ENCODE measurements at regions not wholly inside any gene's neighbourhood (a gene's known extent, or its start where the extent isn't known, plus 50 kb on each side); places are given as distances from the start of the nearest gene placed in this dataset.
"Not testable (repeated sequence)": the region's sequence is repeated elsewhere in the genome, so short reads cannot be mapped to it uniquely, and the experiment has no call there.

DNA sequence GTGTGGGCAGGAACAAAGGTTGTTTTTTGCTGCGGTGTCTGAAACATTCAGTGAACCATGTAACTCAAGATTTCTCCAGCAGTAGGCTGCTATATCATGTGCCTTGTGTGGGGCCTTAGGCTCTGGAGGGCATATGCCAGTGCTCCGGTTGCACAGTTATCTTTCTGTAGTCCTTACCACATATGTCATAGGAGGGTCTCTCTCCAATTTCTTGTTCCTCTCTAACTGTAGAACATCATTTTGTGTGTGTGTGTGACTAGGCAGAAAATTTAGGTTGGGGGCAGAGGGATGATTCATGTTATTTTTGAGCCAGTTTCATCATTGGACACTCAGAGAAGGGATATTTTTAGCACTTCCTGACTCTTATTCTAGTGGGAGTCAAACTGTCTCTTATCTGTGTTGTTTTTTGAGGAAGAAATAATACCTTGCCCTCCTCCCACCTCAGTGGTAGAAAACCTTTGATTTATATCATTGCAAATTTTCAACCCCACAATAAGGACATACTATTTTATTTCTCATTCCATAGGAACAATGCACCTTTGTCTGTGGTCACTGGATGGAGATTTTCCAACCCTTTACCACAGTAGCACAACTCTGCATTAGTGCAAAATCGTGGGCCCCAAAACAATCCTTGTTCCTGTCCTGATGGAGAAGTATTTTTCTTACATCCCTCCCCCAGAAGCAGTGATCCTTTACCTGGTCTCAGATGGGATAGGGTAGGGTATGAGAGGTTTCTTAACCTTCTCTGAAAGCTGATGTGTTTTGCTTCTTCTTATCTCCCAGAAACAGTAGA, 113.9 kb downstream of the CCDC74A start:
- POLR2A ChIA-PET: no interaction called here
- Histone ChIP-seq H4K20me1 (replicated peaks; ENCODE audit: control insufficient read depth, extremely low read depth, insufficient read depth, low read length) (no peaks in the 10 kb centered on the region), H3K9me3 (replicated peaks; ENCODE audit: control insufficient read depth, insufficient read depth, low read length) (no peaks in the 10 kb centered on the region), H3K4me3 (replicated peaks in 1 of 3; ENCODE audit: insufficient read depth in 1 of 3, low read depth in 1 of 3, low read length in 3 of 3) (no peak overlapping the region), H3K4me1 (ENCODE audit: control insufficient read depth, extremely low read depth, insufficient read depth, low read length) (no peaks in the 10 kb centered on the region), H3K9me1 (replicated peaks; ENCODE audit: control insufficient read depth, extremely low read depth, insufficient read depth, low read length) (no peaks in the 10 kb centered on the region), H3K79me2 (ENCODE audit: control insufficient read depth, insufficient read depth, low read length) (no peaks in the 10 kb centered on the region), H3K27me3 (ENCODE audit: control insufficient read depth in 2 of 2, insufficient read depth in 2 of 2, low read length in 2 of 2) (peaks cover under 1 to 2% of the 10 kb centered on the region in 2 experiments), H3K27ac (ENCODE audit: insufficient read depth, low read depth, low read length) (no peak overlapping the region), H3K9ac (replicated peaks; ENCODE audit: extremely low read depth, insufficient read depth, low read length) (no peak overlapping the region), H3K36me3 (ENCODE audit: control insufficient read depth in 2 of 2, extremely low read depth in 1 of 2, insufficient read depth in 2 of 2, low read length in 2 of 2) (no peaks in the 10 kb centered on the region), H3K4me2 (ENCODE audit: insufficient read depth, low read length) (no peak overlapping the region), H2AFZ (ENCODE audit: low read depth, low read length) (no peak overlapping the region)
- no TSS peak for BruUV-seq (replicated peaks)
- DNase-seq (ENCODE audit: low read depth, low spot score) (no peak), FAIRE-seq (no peak)
- dilution Hi-C loops (cut with MboI; ENCODE audit: extremely low pct_ligation_motif_present, low sequenced_read_pairs): no loop called here
- CTCF ChIA-PET: no interaction called here
- intact Hi-C loops (cut with micrococcal nuclease): no loop called here
- no peak for TF ChIP-seq EZH2 (IDR thresholded peaks at IDR 0.05; ENCODE audit: borderline replicate concordance, low read depth, low read length, severe bottlenecking)
- TF ChIP-seq, protein P1, sequence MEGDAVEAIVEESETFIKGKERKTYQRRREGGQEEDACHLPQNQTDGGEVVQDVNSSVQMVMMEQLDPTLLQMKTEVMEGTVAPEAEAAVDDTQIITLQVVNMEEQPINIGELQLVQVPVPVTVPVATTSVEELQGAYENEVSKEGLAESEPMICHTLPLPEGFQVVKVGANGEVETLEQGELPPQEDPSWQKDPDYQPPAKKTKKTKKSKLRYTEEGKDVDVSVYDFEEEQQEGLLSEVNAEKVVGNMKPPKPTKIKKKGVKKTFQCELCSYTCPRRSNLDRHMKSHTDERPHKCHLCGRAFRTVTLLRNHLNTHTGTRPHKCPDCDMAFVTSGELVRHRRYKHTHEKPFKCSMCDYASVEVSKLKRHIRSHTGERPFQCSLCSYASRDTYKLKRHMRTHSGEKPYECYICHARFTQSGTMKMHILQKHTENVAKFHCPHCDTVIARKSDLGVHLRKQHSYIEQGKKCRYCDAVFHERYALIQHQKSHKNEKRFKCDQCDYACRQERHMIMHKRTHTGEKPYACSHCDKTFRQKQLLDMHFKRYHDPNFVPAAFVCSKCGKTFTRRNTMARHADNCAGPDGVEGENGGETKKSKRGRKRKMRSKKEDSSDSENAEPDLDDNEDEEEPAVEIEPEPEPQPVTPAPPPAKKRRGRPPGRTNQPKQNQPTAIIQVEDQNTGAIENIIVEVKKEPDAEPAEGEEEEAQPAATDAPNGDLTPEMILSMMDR (IDR thresholded peaks at IDR 0.05; ENCODE audit: extremely low read depth in 1 of 2, insufficient read depth in 1 of 2, low read depth in 1 of 2, low read length in 2 of 2): no peak
- no peak for TF ChIP-seq JUN (IDR thresholded peaks at IDR 0.05; ENCODE audit: borderline replicate concordance, insufficient read depth, insufficient read length, low read depth)
- no peak for TF ChIP-seq MYC (IDR thresholded peaks at IDR 0.05; ENCODE audit: low read depth, low read length)
- TF ChIP-seq, protein P2, sequence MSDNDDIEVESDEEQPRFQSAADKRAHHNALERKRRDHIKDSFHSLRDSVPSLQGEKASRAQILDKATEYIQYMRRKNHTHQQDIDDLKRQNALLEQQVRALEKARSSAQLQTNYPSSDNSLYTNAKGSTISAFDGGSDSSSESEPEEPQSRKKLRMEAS (IDR thresholded peaks at IDR 0.05; ENCODE audit: insufficient read depth, insufficient read length): no peak
- no peak for TF ChIP-seq FOS (IDR thresholded peaks at IDR 0.05; ENCODE audit: borderline replicate concordance, insufficient read depth, low read length)
- TF ChIP-seq POLR2AphosphoS5 (IDR thresholded peaks at IDR 0.05; ENCODE audit: insufficient read depth, low read depth, low read length): no peak
- no peak for TF ChIP-seq POLR2A (IDR thresholded peaks at IDR 0.05; ENCODE audit: low read depth, low read length)
- TF ChIP-seq GATA2 (IDR thresholded peaks at IDR 0.05; ENCODE audit: insufficient read depth, insufficient read length, low read depth, low read length): no peak

DNA sequence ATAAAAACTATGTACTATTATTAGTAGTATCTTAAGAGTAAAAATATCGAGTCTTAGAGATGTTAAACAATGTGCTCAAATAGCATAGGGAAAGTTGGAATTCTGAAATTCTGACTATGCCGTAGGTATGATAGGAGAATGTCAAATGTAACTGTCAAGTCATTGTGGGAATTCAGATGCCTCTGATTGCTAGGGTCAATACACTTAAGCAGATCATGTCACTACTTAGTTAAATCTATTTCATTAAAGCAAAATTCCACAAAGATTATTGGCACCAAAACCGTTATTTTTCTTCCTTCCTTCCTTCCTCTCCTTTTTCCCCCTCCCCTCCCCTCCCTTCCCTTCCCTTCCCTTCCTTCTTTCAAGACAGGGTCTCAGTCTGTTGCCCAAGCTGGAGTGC, 115.5 kb downstream of the CCDC74A start:
- H2AFZ ChIP-seq (ENCODE audit: low read depth, low read length); dilution Hi-C loops (cut with MboI; ENCODE audit: extremely low pct_ligation_motif_present, low sequenced_read_pairs); H3K4me3 ChIP-seq (replicated peaks in 1 of 3; ENCODE audit: insufficient read depth in 1 of 3, low read depth in 1 of 3, low read length in 3 of 3); BruUV-seq (replicated peaks); intact Hi-C loops (cut with micrococcal nuclease); H3K27me3 ChIP-seq (ENCODE audit: control insufficient read depth in 2 of 2, insufficient read depth in 2 of 2, low read length in 2 of 2); DNase-seq (ENCODE audit: low read depth, low spot score); H3K9ac ChIP-seq (replicated peaks; ENCODE audit: extremely low read depth, insufficient read depth, low read length); H3K79me2 ChIP-seq (ENCODE audit: control insufficient read depth, insufficient read depth, low read length); POLR2A ChIA-PET; H3K9me3 ChIP-seq (replicated peaks; ENCODE audit: control insufficient read depth, insufficient read depth, low read length); H3K27ac ChIP-seq (ENCODE audit: insufficient read depth, low read depth, low read length); H3K4me2 ChIP-seq (ENCODE audit: insufficient read depth, low read length); FAIRE-seq; H4K20me1 ChIP-seq (replicated peaks; ENCODE audit: control insufficient read depth, extremely low read depth, insufficient read depth, low read length); H3K4me1 ChIP-seq (ENCODE audit: control insufficient read depth, extremely low read depth, insufficient read depth, low read length); CTCF ChIA-PET; H3K9me1 ChIP-seq (replicated peaks; ENCODE audit: control insufficient read depth, extremely low read depth, insufficient read depth, low read length); H3K36me3 ChIP-seq (ENCODE audit: control insufficient read depth in 2 of 2, extremely low read depth in 1 of 2, insufficient read depth in 2 of 2, low read length in 2 of 2): not testable (repeated sequence)
